DMS153 treated with DMSO at 0.1 percent for 48 hours (cell line): ENCODE measurements at regions not wholly inside any gene's neighbourhood (a gene's known extent, or its start where the extent isn't known, plus 50 kb on each side); places are given as distances from the start of the nearest gene placed in this dataset.
"Not testable (repeated sequence)": the region's sequence is repeated elsewhere in the genome, so short reads cannot be mapped to it uniquely, and the experiment has no call there.

Source experiments
- DNase-seq: peaks from one replicate; lab custom pipeline; 2025; ENCODE audit not compliant: unreplicated experiment; lab: John Stamatoyannopoulos, UW

DNA sequence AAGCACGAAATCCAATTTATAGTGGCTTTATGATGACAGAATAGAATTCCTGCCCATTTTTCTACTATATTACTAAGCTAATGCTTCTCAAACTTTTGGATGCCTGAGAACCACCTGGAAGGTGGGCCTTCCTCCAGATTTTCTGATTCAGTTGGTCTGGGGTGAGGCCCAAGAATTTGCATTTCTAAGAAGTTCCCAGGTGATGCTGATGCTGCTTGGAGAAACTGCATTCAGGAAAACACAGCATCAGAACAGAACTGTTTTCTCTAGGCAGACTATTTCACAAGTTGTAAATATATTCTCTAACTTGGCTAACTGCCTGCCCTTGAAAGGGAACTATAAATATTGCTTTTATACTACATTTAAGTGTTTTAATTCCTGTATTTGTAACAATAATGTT, 644.9 kb upstream of the DPPA4 start:
- no peak for DNase-seq

DNA sequence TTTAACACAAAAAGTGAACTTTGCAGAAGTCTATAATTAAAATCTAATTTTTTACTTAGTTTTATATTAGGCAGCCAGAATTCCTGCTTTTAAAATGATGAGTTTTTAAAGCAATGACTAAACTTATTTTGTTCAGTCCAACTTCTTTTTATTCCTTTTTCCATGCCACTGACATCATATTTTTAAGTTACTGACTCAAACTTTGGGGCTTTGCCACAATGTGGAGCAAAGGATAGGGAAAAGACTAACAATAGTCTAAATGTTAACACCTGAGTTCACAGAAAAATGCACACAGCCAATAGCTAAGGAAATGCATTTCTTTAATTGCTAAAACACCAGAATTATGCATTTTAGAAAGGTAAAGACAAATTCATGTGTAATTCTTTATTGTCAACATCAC, 647.6 kb upstream of the DPPA4 start:
- DNase-seq = no peak

DNA sequence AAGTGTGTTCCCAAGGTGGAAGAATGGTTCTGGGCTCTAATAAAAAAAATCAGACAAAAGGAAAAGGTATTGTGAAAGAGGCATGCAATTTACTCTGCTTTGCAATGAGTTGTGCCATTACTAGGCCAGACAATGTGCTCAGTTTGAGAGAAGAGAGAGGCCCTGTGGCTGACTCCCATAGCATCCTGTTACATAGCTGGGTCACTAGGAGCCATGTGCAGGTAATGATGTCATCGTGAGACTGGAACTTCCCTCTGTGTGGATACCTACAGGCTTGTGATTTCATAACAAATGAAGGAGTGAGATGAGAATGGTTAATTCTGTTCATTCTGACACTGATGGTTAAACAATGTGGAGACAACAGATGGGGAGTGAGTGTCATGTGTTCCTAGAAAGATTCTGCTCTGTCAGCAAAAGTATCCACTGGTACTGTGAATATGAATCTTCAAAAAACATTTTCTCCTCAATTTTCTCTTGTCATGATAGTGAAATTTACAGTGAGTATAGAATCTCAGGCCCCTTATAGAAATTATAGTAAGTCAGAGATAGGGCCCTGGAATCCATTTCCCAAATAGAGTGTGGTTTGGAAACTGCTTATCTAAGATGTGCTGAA, 648.7 kb upstream of the DPPA4 start:
- DNase-seq = no peak

DNA sequence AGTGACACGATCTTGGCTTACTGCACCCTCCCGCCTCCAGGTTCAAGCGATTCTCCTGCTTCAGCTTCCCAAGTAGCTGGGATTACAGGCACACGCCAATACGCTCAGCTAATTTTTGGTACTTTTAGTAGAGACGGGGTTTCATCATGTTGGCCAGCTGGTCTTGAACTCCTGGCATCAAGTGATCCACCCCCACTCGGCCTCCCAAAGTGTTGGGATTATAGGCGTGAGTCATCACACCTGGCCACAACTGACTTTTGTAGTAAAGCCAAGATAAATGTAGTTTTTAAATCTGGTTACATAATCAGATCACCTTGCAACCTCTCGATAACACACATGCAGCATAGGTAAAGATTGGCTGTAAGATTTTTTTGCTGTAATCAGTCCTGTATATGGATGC, 657.5 kb upstream of the DPPA4 start:
- no peak for DNase-seq

DNA sequence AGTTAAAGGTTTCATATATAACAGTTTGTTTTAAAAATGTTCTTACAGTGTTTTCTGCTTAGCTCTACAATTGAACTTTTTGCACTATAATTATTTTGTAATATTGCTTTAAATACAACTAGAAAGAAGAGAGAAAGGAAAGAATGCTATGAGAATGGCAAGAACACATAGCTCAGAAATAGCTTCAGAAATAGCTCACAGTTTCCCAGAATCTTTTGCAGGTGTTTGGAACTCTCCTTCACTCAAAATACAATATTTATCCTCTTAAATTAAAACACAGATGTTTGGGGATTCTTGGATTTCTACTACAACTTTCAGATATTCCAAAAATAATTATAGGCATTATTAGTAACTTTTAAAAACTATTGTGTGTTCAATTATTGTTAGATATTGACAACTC, 658.0 kb upstream of the DPPA4 start:
- DNase-seq = no peak

DNA sequence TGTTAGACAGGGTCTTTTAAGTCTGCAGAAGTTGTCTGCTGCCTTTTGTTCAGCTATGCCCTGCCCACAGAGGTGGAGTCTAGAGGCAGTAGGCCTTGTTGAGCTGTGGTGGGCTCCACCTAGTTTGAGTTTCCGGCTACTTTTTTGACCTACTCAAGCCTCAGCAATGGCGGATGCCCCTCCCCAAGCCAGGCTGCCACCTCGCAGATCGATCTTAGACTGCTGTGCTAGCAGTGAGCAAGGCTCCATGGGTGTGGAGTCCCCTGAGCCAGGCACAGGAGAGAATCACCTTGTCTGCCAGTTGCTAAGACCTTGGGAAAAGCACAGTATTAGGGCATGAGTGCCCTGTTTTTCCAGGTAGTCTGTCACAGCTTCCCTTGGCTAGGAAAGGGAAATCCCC, 664.6 kb upstream of the DPPA4 start:
- not testable (repeated sequence) for DNase-seq

DNA sequence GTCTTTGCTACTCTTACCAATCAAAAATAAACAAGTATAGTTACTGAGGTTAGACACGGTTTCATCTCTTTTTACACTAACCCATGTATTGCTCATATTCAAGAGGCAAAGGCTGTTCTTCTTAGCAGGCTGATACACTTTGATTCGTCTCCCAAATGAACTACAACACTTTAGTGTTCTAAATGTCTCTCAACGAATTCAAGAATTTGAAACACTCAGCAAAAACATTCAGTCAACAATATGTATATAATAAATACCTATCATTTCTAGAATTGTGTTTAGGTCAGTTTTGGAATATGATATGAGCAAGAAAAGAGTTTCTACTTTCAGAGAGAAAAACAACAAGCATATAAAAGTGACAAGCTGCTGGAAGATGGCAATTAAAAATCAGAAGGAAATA, 669.6 kb upstream of the DPPA4 start:
- DNase-seq = no peak

DNA sequence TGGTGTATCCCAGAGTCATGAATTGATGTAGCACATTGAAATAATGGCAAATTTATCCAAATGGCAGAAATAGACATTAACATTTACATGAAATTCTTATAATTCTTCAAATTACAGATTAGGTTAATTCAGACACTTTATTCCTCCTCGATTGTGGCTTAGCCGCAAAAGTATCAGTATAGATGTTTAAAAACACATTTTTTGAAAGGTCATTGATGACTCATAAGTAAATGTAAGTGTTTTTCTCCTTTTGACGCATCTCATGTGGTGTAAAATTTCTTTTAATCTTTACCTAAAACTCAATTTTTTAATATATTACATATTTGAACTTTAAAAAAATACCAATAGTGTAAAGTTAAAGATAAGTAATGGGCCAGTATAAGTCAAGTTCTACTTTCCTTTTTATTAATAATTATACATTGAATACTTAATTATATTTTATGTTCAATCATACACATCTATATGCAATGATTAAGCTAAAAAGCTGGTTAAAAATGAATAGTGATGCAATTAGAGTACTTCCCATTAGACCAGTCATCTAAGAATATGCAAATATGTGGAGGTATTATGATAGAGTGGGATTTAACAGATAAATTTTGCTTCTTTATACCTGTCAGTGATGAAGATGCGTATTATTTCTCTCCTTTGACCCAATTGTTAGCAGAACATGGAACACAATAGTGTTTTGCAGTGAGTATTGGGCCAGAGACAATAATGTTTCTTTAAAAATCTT, 678.1 kb upstream of the DPPA4 start:
- no peak for DNase-seq

DNA sequence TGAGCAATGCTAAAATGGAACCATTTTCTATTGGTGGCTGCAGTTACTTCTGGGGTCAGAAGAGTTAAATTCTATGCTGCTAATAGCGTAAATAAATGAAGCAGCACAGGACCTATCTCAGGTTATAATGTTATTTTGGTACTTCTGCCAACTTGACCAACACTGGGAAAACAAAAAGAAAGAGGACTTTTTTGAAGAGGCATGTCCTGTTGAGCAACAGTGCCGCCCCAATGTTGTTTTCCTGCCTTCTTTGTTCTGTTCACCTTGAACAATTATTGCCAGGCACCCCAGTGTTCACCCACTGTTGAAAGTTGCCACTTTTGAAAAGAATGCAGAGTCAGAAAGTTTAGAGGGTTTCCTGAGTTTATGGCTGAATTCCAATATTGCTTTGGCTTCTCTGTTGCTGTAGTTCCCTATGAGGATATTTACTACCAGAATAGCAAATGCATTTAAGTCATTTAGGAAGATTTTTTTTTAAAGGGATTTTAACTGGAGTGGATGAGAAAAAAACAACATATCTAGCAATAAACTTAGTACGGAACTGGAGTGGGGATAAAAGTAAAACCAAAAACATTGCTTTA, 679.0 kb upstream of the DPPA4 start:
- no peak for DNase-seq

DNA sequence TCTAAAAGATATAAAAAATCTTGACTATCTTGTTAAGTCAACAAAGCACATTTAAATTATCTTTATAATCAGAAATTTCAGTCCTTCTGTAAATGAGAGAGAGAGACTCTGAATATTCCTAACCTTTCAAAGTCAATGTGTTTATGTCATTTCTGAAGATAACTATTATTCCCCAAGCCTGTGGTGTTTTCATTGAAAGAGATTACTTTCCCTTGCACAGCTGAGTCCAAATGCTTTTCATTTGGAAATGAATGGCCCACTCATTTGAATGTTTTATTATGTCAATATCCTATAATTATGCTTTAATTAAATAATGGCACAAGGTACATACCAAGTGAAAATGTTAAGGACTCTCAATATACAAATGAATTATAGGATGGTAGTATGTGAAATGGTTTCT, 680.0 kb upstream of the DPPA4 start:
- no peak for DNase-seq

DNA sequence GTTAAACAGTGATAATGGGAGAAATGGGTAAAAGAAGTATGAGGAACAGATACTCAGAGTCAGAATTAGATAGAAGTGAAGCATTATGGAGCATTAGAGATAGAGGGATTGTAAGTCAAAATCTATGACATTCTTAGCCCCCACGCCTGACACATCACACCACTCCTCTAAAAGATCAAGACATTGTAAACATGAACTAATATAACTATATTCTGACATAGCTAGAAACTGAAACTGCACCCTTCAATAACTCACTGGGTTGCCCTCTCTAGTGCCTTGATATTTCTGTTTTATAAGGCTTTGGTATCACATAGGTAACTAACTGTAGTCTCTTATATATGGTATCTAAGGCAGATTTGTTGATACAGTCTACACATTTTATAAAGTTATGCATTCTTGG, 684.3 kb upstream of the DPPA4 start:
- no peak for DNase-seq

DNA sequence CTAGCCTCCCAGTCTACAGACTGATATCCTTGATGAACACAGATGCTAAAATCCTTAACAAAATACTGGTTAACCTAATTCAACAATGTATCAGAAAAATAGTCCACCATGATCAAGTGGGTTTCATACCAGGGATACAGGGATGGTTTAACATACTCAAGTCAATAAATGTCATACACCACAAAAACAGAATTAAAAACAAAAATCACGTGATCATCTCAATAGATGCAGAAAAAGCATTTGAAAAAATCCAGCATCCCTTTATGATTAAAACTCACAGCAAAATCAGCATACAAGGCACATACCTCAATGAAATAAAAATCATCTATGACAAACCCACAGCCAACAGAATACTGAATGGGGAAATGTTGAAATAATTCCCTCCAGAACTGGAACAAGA, 685.7 kb upstream of the DPPA4 start:
- DNase-seq = not testable (repeated sequence)

DNA sequence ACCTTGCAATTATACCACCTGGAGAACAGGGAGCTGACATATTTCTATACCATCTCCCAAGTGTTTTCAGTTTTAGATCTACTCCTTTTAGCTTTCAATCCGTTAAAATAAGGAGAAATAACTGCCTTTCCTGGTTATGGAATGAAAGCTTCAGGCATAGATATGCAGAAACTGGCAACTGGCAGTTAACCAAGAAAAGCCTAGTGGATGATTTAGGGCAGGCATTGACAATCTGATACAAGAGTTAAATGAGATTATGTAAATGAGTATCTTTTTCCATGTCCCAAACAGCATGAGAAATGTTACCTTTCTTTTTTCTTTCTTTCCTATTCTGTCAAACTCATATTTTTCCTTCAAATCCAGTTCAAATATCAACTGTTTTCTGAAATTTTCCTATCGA, 689.1 kb upstream of the DPPA4 start:
- no peak for DNase-seq

DNA sequence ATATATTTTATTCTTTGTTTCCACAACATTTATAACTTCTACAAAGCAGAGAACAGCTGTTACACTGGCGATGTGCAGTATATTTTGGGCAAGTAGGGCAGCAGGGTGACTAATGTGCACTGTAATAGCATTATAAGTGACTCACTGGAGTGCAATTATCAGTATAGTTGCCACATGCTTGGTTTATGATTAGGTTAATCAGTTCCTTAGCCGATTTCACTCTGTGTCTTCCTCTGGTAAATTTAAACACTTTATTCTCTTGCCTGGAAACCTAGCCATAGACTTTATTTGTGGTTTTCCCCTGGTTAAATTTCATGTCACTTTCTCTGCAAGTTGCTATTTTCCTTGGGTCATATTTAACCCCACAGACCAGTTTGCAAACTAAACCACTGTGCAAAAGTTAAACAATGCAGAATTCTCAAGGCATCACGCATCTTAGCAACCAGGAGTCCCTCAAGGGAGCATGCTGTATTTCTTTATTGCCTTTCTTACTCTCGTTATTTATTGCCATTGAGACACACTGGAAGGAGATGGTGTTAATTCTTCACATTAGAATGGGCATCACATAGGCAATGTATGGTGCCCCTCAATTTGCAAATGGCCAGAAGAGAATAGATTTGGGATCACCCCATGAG, 690.2 kb upstream of the DPPA4 start:
- no peak for DNase-seq

DNA sequence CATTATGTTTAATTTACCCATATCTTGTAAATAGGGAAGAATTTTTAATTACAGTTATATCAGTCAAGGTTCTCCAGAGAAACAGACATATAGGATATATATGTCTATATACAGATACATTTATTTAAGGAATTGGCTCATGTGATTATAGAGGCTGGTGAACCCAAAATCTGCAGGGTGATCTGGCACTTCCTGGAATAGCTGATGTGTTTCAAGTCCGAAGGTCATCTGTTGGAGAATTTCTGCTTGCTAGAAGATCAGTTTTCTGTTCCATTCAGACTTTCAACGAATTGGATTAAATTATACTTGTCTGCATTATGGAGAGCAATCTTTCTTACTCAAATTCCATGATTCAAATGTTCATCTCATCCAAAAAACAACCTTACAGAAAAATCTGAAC, 694.6 kb upstream of the DPPA4 start:
- no peak for DNase-seq

DNA sequence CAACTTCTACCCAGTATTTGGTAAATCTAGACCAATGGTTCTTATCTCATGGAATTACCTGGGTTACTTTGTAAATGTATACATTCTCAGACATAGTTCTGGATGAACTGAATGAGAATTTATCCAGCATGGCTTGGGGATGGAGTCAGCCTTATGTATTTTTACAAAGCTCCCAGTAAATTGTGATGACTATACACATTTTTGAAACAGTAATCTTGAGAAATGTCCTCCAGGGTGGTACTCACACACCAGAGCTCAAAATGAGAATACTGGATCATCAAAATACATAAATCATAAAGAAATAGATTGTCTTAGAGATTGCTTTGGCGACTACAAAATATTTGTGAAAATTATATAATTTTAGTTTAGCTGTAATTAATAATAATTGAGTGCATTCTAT, 722.1 kb upstream of the DPPA4 start:
- no peak for DNase-seq

DNA sequence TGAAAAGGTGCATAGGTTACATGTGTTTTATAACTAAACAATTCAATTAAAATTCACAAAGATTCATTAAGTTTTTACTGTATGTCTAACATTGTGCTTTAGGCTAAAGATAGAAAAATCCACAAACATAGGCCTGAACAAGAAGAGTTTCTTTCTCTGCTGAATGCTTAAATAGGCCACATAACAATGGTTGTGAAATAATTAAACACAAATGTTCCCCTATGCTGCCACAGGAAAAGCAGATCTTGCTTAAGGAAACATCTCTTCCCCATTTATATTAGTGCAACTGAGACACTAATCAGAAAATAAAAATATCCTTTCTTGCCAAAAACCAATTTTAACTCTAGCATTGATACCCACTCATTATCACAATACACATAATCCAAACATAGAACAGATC, 725.4 kb upstream of the DPPA4 start:
- no peak for DNase-seq

DNA sequence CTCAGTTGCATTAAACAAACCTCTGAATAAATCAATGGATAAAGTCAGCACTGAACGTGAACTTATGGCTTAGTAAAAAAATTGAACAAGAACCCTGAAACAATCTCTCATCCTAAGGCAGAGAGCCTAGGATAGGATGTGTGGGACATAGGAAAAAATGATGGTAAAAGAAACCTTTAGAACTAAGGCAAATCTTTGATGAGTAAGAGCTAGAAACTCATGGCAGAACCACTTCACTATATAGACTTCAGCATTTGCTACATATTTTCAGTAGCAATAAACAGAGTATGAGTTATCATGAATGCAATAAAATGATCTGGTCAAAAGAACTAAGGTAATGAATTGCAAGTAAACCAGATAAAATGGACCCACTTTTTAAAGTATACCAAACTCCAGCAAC, 725.8 kb upstream of the DPPA4 start:
- DNase-seq = no peak

DNA sequence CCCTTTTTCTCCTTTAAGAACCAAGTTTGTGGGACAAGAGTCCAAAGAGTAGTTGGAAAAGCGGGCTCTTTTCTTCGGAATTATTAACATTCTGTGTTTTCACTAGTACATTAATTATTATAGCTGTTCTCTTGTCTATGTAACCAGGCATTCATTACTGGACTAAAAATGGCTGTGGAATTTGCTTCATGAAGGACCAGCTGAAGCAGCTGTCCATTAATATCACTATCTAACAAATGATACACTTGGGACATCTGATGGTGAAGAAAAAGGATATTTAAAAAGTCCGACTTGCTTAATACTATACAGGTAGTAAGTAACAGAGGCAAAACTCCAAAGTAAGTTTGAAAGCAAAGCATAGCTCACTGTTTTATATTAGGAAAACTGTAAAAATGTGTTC, 728.9 kb upstream of the DPPA4 start:
- DNase-seq = no peak

DNA sequence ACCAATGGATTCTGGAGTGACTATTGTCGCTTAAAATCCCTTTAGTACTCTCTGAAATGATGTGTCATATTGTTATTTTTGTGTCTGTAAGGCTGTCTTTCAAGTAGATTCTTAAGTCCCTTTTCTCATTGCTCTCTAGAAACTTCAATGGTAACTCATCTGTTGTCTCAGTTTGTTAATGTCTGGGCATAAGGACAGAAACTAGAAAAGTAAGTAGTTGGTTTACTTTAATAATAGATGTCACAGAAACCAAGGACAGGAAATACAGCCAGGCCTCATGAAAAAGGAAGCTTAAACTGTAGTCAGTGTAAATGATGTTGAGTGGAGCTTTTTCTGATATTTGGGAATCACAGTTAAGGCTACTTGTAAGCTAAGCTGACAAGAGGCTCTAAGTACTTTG, 730.2 kb upstream of the DPPA4 start:
- DNase-seq = no peak

DNA sequence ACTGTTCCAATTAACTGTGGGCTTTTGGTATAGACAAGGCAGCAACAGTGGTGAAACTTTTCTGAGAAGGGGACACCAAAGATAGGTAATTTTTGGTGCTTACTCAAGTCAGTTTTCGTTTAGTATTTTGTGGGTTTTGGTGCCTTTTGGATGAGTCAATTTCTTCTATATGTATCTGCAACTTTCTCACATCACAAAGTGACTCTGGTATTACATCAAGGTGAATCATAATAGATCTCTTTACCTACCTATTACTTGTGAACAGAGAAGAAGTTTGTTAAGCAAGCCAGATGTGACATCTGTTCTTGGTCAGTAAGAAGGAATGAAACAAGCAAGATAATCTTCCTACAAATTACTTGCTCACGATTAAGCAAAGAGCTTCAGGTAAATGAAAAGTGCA, 732.4 kb upstream of the DPPA4 start:
- no peak for DNase-seq

DNA sequence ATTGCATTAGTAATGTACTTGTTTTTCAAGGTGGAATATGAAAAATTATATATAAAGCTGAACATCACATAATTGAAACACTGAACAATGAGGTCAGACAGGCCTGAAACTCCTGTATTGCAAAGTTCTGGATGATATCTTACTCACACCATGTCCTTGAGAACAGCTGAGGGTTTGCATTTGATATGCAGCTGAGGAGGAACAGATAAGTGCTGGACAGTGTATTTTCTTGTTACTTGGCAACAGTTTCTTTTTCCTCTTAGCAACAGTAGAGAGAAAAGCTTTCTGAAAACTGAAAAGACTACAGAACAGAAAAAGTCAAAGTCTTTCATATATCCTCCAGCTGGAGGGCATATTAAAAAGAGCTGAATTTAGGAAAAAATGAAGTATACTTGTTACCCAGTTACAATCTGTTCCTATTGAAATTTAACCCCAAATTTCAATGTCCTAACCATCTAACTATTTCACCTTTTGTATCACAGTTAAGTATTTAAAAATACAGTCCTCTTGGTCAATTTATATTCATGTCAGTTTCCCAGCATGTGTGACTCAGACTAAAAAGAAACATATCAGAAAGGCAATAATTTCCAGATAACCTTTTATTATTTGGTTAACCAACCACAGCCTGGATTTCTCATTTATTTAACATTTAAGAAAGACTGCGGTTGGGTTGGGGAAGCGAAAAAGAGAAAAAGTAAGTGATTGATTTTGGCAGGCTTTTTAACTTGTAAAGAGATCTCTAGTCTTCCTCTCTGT, 733.0 kb upstream of the DPPA4 start:
- no peak for DNase-seq
